T-helper 9 cell (primary cell): ENCODE measurements at regions not wholly inside any gene's neighbourhood (a gene's known extent, or its start where the extent isn't known, plus 50 kb on each side); places are given as distances from the start of the nearest gene placed in this dataset.
"Not testable (repeated sequence)": the region's sequence is repeated elsewhere in the genome, so short reads cannot be mapped to it uniquely, and the experiment has no call there.

Source experiments
- DNase-seq: peaks from one replicate; pipeline ENCODE4 v3.0.0-alpha.2; 2020

GRCh38 chr4:9505341-9505740, 61.1 kb downstream of the DEFB131A start:
- not testable (repeated sequence) for DNase-seq

- not testable (repeated sequence) for DNase-seq
Observed at GRCh38 chr4:9506672-9507071, 62.5 kb downstream of the DEFB131A start.

GRCh38 chr4:9512941-9513340, 68.7 kb downstream of the DEFB131A start:
- DNase-seq: not testable (repeated sequence)

DNA sequence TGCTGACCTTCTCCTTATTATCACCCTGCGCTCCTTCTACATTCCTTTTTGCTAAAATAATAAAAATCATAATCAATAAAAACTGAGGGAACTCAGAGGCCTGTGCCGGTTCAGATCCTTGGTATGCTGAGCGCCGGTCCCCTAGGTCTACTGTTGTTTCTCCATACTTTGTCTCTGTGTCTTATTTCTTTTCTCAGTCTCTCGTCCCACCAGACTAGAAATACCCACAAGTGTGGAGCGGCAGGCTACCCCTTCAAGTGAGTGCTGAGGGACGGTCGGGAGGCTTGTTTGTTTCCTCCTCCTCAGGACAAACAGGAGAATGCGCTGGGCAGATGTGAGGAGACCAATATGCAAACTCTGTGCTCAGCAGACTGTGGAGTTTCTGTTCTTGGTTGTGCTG, 75.4 kb downstream of the DEFB131A start:
- not testable (repeated sequence) for DNase-seq

DNA sequence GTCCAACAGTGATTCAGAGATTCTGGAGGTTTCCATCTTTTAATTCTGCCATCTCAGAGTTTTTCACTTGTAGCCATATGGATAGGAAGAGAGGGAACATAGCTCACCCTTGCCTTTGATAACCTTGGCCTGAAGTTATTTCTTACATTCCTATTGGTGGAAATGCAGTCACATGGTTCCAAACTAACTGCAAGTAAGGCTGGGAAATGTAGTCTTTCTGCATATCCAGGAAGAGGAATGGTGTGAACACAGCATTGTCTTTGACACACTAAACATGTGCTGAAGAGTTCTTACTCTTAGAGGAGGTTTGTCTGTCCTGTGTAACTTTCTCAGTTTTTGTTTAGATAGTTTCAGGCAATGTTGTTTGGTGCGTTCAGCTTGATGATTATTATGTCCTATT, 78.7 kb downstream of the DEFB131A start:
- not testable (repeated sequence) for DNase-seq

DNA sequence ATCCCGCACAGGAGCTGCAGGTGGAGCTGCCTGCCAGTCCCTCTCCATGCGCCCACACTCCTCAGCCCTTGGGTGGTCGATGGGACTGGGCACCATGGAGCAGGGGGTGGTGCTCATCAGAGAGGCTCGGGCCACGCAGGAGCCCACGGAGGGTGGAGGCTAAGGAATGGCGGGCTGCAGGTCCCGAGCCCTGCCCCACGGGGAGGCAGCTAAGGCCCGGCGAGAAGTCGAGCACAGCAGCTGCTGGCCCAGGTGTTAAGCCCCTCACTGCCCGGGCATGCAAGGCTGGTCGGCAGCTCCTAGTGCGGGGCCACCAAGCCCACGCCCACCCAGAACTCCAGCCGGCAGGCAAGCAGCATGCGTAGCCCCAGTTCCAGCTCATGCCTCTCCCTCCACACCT, 80.2 kb downstream of the DEFB131A start:
- not testable (repeated sequence) for DNase-seq

- peak; percentile 57 for DNase-seq
Observed at GRCh38 chr4:9532134-9532862, 88.1 kb downstream of the DEFB131A start.

GRCh38 chr4:9532863-9533192, 88.6 kb downstream of the DEFB131A start:
- DNase-seq: not testable (repeated sequence)

DNA sequence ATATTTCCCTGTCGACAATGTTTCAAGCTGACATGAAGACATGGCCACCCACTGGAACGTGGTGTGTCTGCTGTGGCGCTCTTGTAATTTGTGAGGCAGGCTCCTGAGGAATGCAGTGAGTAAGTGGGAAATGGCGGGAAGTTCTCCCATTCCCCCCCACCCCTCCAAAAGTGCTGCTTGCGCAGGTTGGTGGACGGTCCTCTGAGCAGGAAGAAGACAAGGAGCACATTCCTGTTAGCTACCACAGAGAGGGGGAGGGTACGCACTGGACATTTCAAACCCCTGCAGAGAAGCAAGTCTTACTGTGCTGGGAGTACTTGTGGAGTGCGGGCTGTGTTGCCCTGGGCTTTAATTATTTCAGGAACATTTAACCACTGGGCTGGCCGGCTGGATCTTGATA, 92.9 kb downstream of the DEFB131A start:
- DNase-seq: not testable (repeated sequence)

GRCh38 chr4:9539939-9540520, 95.8 kb downstream of the DEFB131A start:
- not testable (repeated sequence) for DNase-seq

DNA sequence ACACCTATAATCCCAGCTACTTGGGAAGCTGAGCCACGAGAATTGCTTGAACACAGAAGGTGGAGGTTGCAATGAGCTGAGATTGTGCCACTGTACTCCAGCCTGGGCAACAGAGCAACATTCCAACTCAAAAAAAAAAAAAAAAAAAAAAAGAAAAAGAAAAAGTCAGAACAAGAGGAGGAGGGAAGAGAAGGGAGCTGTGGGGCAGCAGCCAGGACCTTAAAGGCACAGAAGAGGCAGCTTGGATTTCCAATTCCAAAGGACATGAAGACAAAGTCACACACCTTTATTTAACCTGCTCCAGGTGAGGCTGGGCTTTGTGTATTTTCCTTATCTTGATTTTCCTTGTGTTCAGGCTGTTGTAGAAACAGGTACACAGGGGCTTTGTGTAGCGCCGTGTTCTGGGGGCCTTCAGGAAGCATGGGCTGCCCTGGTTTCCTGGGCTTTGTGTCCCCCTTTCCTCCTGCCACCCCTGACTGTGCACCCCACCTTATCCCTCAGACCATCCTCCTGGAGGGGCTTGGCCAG, 97.2 kb downstream of the DEFB131A start:
- DNase-seq: not testable (repeated sequence)

DNA sequence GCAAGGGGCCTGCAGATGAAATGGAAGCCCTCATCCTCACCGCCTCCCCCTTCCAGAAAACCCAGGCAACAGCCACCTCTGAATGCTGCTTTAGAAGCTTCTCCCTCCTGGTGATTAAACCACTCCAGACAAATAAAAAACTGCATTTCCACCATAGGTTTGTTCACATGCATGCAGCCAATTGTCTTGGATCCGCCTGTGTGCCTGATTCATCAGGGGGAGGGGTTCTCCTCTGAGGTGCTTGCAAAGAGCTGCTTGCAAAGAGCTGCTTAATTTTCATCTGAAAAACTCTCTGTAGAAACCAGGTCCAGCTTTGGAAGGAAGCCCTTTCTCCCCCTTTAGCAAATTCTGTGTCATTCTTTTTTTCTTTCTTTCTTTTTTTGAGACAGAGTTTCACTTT, 100.6 kb downstream of the DEFB131A start:
- not testable (repeated sequence) for DNase-seq

DNA sequence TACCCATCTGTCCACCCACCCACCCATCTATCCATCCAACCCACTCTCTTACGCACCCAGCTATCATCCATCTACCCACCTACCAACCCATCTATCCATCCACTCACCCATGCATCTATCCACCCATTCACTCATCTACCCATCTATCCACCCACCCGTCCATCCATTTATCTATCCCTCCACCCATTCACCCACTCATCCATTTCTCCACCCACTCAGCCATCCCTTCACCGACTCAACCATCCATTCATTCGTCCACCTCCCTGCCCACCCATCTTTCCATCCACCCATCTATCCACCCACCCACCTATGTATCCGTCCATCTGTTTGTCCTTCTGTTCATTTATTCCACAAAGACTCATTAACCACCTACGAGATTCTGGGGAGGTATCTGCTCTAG, 103.3 kb downstream of the DEFB131A start:
- DNase-seq: not testable (repeated sequence)

GRCh38 chr4:9556076-9556475, 111.9 kb downstream of the DEFB131A start:
- DNase-seq: not testable (repeated sequence)

DNA sequence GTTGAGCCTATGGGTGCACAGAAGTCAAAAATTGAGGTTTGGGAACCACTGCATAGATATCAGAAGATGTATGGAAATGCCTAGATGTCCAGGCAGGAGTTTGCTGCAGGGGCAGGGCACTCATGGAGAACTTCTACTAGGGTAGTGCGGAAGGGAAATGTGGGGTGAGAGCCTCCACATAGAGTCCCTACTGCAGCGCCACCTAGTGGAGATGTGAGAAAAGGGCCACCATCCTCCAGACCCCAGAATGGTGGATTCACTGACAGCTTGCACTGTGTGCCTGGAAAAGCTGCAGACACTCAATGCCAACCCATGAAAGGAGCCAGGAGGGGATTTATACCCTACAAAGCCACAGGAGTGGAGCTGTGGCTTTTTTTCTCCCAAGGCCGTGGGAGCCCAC, 133.7 kb downstream of the DEFB131A start:
- not testable (repeated sequence) for DNase-seq

- not testable (repeated sequence) for DNase-seq
Observed at GRCh38 chr4:9582880-9583279, 138.7 kb downstream of the DEFB131A start.

- DNase-seq: no peak
Observed at GRCh38 chr4:9592010-9592409, 147.8 kb downstream of the DEFB131A start.

GRCh38 chr4:9594948-9595347, 150.7 kb downstream of the DEFB131A start:
- DNase-seq: no peak

- not testable (repeated sequence) for DNase-seq
Observed at GRCh38 chr4:9595531-9595930, 151.3 kb downstream of the DEFB131A start.

DNA sequence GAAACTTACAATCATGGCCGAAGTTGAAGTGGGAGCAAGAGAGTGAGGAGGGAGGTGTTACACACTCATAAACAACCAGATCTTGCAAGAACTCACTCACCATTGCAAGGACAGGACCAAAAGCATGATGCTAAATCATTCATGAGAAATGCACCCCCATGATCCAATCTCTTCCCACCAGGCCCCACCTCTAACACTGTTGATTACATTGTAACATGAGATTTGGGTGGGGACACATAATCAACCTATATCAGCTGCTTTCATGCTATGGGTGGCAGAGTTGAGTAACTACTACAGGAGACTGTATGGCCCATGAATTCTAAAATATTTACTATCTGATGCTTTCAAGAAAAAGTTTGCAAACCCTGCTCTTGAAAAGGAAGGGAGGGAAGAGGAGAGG, 155.1 kb downstream of the DEFB131A start:
- DNase-seq: no peak

DNA sequence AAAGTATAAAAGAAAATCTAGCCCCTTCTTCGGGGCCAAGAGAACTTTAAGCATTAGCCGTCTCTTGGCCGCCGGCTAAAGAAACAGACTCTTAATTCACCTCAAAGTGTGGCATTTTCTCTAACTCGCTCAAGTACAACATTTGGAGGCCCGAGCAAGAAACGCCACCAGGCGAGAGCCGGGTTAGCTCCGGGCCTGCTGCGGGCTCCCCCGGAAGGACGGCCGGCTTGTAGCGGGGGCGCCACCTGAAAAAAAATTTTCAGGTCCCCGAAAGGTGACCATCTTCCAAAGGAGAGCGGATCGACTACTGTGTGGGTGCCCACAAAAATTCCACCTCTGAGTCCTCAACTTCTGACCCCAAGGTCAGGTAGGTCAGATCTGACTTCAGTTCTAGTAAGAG, 156.0 kb downstream of the DEFB131A start:
- no peak for DNase-seq

- DNase-seq: no peak
Observed at GRCh38 chr4:9602389-9602914, 158.2 kb downstream of the DEFB131A start.

DNA sequence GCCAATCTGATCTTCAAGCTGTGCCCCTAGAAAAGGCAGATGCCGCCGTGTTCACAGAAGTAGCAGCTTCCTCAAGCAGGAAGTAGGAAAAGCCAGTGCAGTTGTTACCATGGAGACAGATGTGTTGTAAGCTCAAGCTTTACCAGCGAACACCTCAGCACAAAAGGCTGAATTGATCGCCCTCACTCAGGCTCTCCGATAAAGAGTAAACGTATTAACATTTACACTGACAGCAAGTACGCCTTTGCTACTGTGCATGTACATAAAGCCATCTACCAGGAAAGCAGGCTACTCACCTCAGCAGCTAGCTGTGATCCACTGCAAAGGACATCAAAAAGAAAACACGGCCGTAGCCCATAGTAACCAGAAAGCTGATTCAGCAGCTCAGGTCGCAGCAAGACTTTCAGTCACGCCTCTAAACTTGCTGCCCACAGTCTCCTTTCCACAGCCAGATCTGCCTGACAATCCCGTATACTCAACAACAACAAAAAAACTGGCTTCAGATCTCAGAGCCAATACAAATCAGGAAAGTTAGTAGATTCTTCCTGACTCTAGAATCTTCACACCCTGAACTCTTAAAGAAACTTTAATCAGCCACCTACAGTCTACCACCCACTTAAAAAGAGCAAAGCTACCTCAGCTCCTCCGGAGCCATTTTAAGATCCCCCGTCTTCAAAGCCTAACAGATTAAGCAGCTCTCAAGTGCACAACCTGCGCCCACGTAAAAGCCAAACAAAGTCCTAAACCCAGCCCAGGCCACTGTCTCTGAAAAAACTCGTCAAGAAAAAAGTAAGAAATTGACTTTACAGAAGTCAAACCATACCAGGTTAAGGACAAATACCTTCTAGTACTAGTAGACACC, 160.0 kb downstream of the DEFB131A start:
- DNase-seq: peak; percentile 17
